ENCODE measurements at regions not wholly inside any gene's neighbourhood (a gene's known extent, or its start where the extent isn't known, plus 50 kb on each side); places are given as distances from the start of the nearest gene placed in this dataset.

GRCh38 chr5:8340739-8341344 lies 471.9 kb downstream of the MTRR start:
- POLR2A ChIA-PET = no interaction called here
- CTCF ChIA-PET = interaction anchor here (0.6 kb wide), 1 partner anchor 1867 kb away, joined by 3 read pairs; no protein-coding TSS in a partner anchor
- H3K27ac Mint-ChIP-seq = no peak overlapping the region
- no peak overlapping the region for H3K4me3 Mint-ChIP-seq
- no peak for DNase-seq
- H3K36me3 Mint-ChIP-seq (ENCODE audit: low read depth) = no peaks in the 10 kb centered on the region
- H3K9me3 Mint-ChIP-seq = no peaks in the 10 kb centered on the region
- no peaks in the 10 kb centered on the region for H3K27me3 Mint-ChIP-seq
- no peaks in the 10 kb centered on the region for H3K4me1 Mint-ChIP-seq

- no peak for DNase-seq
- no peaks in the 10 kb centered on the region for H3K4me1 Mint-ChIP-seq
- H3K36me3 Mint-ChIP-seq (ENCODE audit: low read depth) = no peaks in the 10 kb centered on the region
- H3K9me3 Mint-ChIP-seq = no peaks in the 10 kb centered on the region
- H3K27ac Mint-ChIP-seq = no peak overlapping the region
- H3K4me3 Mint-ChIP-seq = no peak overlapping the region
- no peaks in the 10 kb centered on the region for H3K27me3 Mint-ChIP-seq
- POLR2A ChIA-PET = no interaction called here
- CTCF ChIA-PET = no interaction called here
Observed at GRCh38 chr5:8341406-8341805, 472.5 kb downstream of the MTRR start.

- H3K27me3 Mint-ChIP-seq = no peaks in the 10 kb centered on the region
- ChIA-PET CTCF (no interaction called here), POLR2A (no interaction called here)
- no peaks in the 10 kb centered on the region for H3K4me1 Mint-ChIP-seq
- H3K27ac Mint-ChIP-seq = no peak overlapping the region
- DNase-seq = no peak
- H3K9me3 Mint-ChIP-seq = peaks cover 2% of the 10 kb centered on the region
- no peaks in the 10 kb centered on the region for H3K36me3 Mint-ChIP-seq (ENCODE audit: low read depth)
- H3K4me3 Mint-ChIP-seq = no peak overlapping the region
Observed at GRCh38 chr5:8347984-8348383, 479.0 kb downstream of the MTRR start.

GRCh38 chr5:8349855-8350254 lies 480.9 kb downstream of the MTRR start:
- CTCF ChIA-PET = no interaction called here
- H3K4me1 Mint-ChIP-seq = no peaks in the 10 kb centered on the region

GRCh38 chr5:8350644-8351339 lies 481.8 kb downstream of the MTRR start:
- H3K27me3 Mint-ChIP-seq = no peaks in the 10 kb centered on the region
- H3K9me3 Mint-ChIP-seq = peaks cover 2% of the 10 kb centered on the region
- no peaks in the 10 kb centered on the region for H3K4me1 Mint-ChIP-seq

More at GRCh38 chr5:8349855-8350254, 480.9 kb downstream of the MTRR start:
- Mint-ChIP-seq H3K36me3 (ENCODE audit: low read depth) (no peaks in the 10 kb centered on the region), H3K9me3 (peaks cover 2% of the 10 kb centered on the region), H3K27me3 (no peaks in the 10 kb centered on the region), H3K27ac (no peak overlapping the region), H3K4me3 (no peak overlapping the region)
- no peak for DNase-seq
- POLR2A ChIA-PET = no interaction called here

GRCh38 chr5:8355981-8356380 lies 487.0 kb downstream of the MTRR start:
- H3K27ac Mint-ChIP-seq = no peak overlapping the region
- no peak for DNase-seq
- no peaks in the 10 kb centered on the region for H3K27me3 Mint-ChIP-seq
- H3K4me1 Mint-ChIP-seq = no peaks in the 10 kb centered on the region
- CTCF ChIA-PET = no interaction called here
- POLR2A ChIA-PET = no interaction called here
- no peaks in the 10 kb centered on the region for H3K36me3 Mint-ChIP-seq (ENCODE audit: low read depth)
- H3K9me3 Mint-ChIP-seq = no peaks in the 10 kb centered on the region
- H3K4me3 Mint-ChIP-seq = no peak overlapping the region

More at GRCh38 chr5:8350644-8351339, 481.8 kb downstream of the MTRR start:
- DNase-seq = no peak
- ChIA-PET CTCF (no interaction called here), POLR2A (no interaction called here)
- no peaks in the 10 kb centered on the region for H3K36me3 Mint-ChIP-seq (ENCODE audit: low read depth)
- no peak overlapping the region for H3K4me3 Mint-ChIP-seq
- no peak overlapping the region for H3K27ac Mint-ChIP-seq

GRCh38 chr5:8360012-8360411 lies 491.1 kb downstream of the MTRR start:
- H3K36me3 Mint-ChIP-seq (ENCODE audit: low read depth) = no peaks in the 10 kb centered on the region
- no peak overlapping the region for H3K27ac Mint-ChIP-seq
- ChIA-PET CTCF (no interaction called here), POLR2A (no interaction called here)
- H3K9me3 Mint-ChIP-seq = no peaks in the 10 kb centered on the region
- H3K4me1 Mint-ChIP-seq = no peaks in the 10 kb centered on the region
- H3K27me3 Mint-ChIP-seq = no peaks in the 10 kb centered on the region
- DNase-seq = no peak
- H3K4me3 Mint-ChIP-seq = no peak overlapping the region

GRCh38 chr5:8362495-8362894 lies 493.5 kb downstream of the MTRR start:
- H3K27ac Mint-ChIP-seq = no peak overlapping the region
- ChIA-PET CTCF (no interaction called here), POLR2A (no interaction called here)
- DNase-seq = no peak
- no peaks in the 10 kb centered on the region for H3K27me3 Mint-ChIP-seq
- no peaks in the 10 kb centered on the region for H3K4me1 Mint-ChIP-seq
- no peak overlapping the region for H3K4me3 Mint-ChIP-seq
- peaks cover 2% of the 10 kb centered on the region for H3K9me3 Mint-ChIP-seq
- H3K36me3 Mint-ChIP-seq (ENCODE audit: low read depth) = no peaks in the 10 kb centered on the region

GRCh38 chr5:8363138-8363537 lies 494.2 kb downstream of the MTRR start:
- H3K4me1 Mint-ChIP-seq = no peaks in the 10 kb centered on the region
- POLR2A ChIA-PET = no interaction called here
- H3K9me3 Mint-ChIP-seq = peaks cover 2% of the 10 kb centered on the region
- H3K36me3 Mint-ChIP-seq (ENCODE audit: low read depth) = no peaks in the 10 kb centered on the region
- no peak overlapping the region for H3K27ac Mint-ChIP-seq
- DNase-seq = no peak
- H3K4me3 Mint-ChIP-seq = no peak overlapping the region
- CTCF ChIA-PET = no interaction called here
- no peaks in the 10 kb centered on the region for H3K27me3 Mint-ChIP-seq

GRCh38 chr5:8366266-8366665 lies 497.3 kb downstream of the MTRR start:
- DNase-seq = no peak
- Mint-ChIP-seq H3K9me3 (peaks cover 2% of the 10 kb centered on the region), H3K27me3 (no peaks in the 10 kb centered on the region), H3K4me1 (no peaks in the 10 kb centered on the region), H3K27ac (no peak overlapping the region), H3K36me3 (ENCODE audit: low read depth) (no peaks in the 10 kb centered on the region), H3K4me3 (no peak overlapping the region)
- ChIA-PET POLR2A (no interaction called here), CTCF (no interaction called here)

GRCh38 chr5:8376478-8376877 lies 507.5 kb downstream of the MTRR start:
- CTCF ChIA-PET = no interaction called here
- Mint-ChIP-seq H3K36me3 (ENCODE audit: low read depth) (no peaks in the 10 kb centered on the region), H3K4me1 (peaks cover 4% of the 10 kb centered on the region), H3K27ac (no peak overlapping the region), H3K9me3 (no peaks in the 10 kb centered on the region), H3K4me3 (no peak overlapping the region), H3K27me3 (no peaks in the 10 kb centered on the region)
- DNase-seq = peak; percentile 23
- POLR2A ChIA-PET = no interaction called here

- no peaks in the 10 kb centered on the region for H3K27me3 Mint-ChIP-seq
Observed at GRCh38 chr5:8381972-8382371, 513.0 kb downstream of the MTRR start.

GRCh38 chr5:8382456-8382855 lies 513.5 kb downstream of the MTRR start:
- H3K36me3 Mint-ChIP-seq (ENCODE audit: low read depth) = no peaks in the 10 kb centered on the region
- H3K4me1 Mint-ChIP-seq = no peaks in the 10 kb centered on the region
- H3K4me3 Mint-ChIP-seq = no peak overlapping the region
- H3K9me3 Mint-ChIP-seq = no peaks in the 10 kb centered on the region
- ChIA-PET POLR2A (no interaction called here), CTCF (no interaction called here)
- no peaks in the 10 kb centered on the region for H3K27me3 Mint-ChIP-seq
- DNase-seq = no peak
- H3K27ac Mint-ChIP-seq = no peak overlapping the region

More at GRCh38 chr5:8381972-8382371, 513.0 kb downstream of the MTRR start:
- ChIA-PET POLR2A (no interaction called here), CTCF (no interaction called here)
- Mint-ChIP-seq H3K4me3 (no peak overlapping the region), H3K36me3 (ENCODE audit: low read depth) (no peaks in the 10 kb centered on the region), H3K27ac (no peak overlapping the region), H3K4me1 (no peaks in the 10 kb centered on the region), H3K9me3 (no peaks in the 10 kb centered on the region)
- DNase-seq = no peak

GRCh38 chr5:8383616-8384015 lies 514.7 kb downstream of the MTRR start:
- no peak for DNase-seq
- Mint-ChIP-seq H3K36me3 (ENCODE audit: low read depth) (no peaks in the 10 kb centered on the region), H3K4me1 (no peaks in the 10 kb centered on the region), H3K4me3 (no peak overlapping the region), H3K9me3 (no peaks in the 10 kb centered on the region), H3K27me3 (no peaks in the 10 kb centered on the region), H3K27ac (no peak overlapping the region)
- ChIA-PET CTCF (no interaction called here), POLR2A (no interaction called here)

All from activated CD4-positive, alpha-beta memory T cell treated with anti-CD3 and anti-CD28 coated beads, Interleukin-2, amount 10 ng/mL, durations not matched to agents 7 days and 5 days (primary cell).